Pulmonary artery endothelial cell (primary cell): ENCODE measurements at regions not wholly inside any gene's neighbourhood (a gene's known extent, or its start where the extent isn't known, plus 50 kb on each side); places are given as distances from the start of the nearest gene placed in this dataset.

Source experiments
- DNase-seq: peaks from one replicate; pipeline ENCODE4 v3.0.0-alpha.2; 2011; ENCODE audit warnings: low read depth, low spot score

- DNase-seq: no peak
Observed at GRCh38 chr15:96732704-96733103, 402.2 kb downstream of the NR2F2 start.

DNA sequence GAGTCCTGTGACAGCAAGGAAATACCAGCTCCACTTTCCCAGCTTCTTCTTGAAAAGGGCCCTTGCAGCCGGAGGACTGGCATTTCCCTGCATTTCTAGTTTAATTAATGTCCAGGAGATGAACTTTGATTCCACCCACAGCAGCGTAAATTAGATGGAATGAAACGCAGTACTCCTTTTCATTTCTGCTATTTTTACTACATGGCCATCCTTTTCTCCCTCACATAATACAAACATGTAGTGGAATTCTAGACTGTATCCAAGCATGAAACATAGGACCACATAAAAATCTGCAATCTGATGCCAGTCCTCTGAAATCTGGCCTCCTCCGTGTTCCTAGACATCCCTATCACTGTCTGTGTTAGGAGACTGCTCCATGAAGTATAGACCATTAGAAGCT lies 403.2 kb downstream of the NR2F2 start:
- no peak for DNase-seq

- DNase-seq: no peak
Observed at GRCh38 chr15:96735632-96736240, 405.2 kb downstream of the NR2F2 start.

DNA sequence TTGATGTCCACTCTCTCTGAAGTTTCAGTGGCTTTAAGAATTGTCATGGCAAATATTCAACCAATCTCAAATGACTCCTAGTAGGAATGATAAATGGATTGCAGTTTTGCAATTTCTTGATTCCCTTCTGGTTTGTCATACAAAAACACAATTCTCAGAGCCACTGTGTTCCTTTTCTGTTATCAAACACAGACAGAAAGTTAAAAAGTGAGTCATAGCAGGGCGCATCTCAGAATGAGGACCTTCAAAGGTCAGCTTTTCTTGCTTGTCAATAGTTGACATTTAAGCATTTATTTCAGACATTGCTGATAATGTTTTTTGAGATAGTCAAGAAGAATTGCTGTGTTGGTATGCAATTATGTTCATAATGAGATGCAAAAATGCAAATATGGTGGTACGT lies 405.9 kb downstream of the NR2F2 start:
- no peak for DNase-seq

DNA sequence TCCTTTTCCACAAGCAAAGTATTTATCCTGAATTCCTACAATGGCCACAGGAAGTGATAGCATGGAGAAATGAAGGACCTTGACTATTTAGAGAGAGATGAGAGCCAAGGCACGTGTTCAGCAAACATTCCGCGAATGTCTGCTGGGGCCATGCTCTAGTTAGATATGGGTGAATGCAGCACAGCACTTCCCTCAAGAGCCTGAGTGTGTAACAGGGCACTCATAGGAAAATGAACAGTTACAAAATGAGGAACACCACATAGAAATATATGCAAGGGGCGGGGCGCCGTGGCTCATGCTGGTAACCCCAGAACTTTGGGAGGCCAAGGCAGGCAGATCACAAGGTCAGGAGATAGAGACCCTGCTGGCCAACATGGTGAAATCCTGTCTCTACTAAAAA lies 406.9 kb downstream of the NR2F2 start:
- no peak for DNase-seq

DNA sequence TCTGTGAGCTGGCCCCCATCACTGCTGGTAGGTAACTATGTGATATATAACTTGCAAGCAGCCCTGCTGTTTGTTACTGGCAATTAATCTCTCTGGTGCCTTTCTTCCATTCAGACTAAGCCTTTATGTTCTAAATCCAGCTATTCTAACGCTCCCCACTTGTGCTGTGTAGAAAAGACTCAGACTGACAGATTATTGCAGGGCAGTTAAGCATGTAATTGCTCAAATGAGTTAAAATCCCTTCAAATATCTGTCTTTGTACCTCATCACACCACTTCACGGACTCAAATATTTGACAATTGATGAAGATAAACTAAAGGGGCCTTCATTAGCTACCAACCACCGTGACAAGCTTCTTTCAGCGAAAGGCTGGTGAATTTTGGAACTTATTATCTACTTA lies 416.2 kb downstream of the NR2F2 start:
- DNase-seq: no peak

- DNase-seq: no peak
Observed at GRCh38 chr15:96747291-96747690, 416.8 kb downstream of the NR2F2 start.

DNA sequence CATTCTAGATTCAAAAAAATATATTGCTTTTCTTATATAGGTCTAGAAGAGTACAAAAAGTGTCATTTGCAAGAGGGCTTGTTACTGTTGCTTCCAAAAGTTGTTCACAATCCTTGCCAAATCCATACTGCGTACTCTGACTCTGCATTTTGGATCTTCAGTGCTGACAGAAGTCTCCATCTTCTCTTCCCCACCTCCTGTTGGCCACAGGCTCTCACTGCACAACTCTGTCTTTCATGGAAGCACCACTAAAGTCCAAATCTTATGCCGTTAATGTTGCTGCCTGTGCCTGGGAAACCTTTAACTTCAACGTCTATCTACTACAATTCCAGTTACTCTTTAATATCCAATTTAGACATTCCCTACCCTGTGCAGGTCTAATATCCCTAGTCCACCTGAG lies 419.9 kb downstream of the NR2F2 start:
- no peak for DNase-seq

DNA sequence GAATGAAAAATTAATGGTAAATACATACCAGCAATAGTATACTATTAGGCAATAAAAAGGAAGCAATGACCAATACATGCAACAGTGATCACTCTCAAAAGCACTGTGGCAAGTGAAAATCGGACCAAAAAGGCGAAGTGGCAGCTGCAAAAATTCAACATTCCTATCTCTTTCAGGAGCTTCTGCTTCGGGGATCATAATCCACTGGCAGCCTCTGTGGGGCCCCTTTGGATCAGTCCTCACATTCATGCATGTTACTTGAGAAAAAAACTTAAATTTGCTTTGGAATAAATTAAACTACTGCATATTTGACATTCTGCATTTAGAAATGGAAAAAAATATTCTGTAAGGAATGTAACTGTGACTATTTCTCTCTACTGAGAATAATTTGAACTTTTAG lies 425.6 kb downstream of the NR2F2 start:
- no peak for DNase-seq

GRCh38 chr15:96756656-96757055 lies 426.2 kb downstream of the NR2F2 start:
- no peak for DNase-seq

DNA sequence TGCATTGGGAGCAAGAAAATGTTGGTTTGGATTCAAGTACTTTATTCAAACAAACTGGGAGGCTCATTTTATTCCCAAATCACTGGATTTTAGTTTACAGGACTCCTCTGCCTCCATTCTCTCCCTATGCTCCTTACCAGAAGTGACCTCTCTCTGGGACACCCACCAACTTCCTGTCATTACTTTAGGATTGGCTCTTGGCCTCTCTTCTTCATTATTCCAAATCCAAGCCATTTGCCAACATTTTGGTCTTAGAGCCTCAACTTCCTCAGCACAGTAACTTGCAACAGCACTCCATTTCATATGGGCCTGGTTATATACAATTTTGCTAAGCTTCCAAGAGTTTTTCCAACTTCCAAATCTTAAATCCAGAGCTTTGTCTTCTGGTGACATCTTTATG lies 432.1 kb downstream of the NR2F2 start:
- no peak for DNase-seq

- DNase-seq: no peak
Observed at GRCh38 chr15:96764501-96764900, 434.0 kb downstream of the NR2F2 start.

DNA sequence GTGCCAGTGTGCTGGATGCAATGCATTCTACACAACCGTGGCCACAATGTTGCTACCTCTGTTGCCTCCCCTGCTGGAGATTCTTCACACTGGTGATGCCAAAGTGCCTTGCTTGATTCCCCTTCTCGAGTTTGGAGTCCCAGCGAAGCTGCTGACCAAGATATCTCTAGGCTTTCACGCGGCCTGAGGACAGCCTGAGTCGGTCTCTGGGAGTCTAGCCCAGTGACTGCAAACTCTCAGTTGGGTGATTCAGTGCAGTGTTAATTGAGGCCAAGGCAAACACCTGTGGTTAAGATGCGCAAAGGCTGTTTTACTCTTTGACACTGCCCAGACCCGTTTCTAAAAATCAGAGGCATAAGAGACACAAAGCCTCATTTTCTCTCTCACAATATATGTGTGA lies 434.4 kb downstream of the NR2F2 start:
- no peak for DNase-seq

DNA sequence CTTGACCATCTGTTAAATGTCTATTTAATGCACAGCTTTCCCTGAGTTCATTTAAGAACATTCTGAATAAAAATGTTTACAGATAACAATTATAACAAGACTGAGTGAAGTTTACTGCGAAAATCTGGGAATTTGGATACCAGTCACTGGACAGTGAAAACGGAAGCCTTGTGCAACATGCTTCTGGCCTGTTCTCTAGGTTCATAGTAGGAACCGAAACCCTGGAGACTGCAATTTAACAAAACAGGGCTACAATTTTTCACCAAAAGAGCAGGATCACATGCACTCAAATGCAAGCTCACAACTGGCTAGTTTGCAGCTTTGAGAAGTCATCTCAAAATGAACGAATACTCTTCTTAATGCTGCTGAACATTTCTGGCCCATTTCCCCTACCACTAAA lies 435.9 kb downstream of the NR2F2 start:
- DNase-seq: no peak

DNA sequence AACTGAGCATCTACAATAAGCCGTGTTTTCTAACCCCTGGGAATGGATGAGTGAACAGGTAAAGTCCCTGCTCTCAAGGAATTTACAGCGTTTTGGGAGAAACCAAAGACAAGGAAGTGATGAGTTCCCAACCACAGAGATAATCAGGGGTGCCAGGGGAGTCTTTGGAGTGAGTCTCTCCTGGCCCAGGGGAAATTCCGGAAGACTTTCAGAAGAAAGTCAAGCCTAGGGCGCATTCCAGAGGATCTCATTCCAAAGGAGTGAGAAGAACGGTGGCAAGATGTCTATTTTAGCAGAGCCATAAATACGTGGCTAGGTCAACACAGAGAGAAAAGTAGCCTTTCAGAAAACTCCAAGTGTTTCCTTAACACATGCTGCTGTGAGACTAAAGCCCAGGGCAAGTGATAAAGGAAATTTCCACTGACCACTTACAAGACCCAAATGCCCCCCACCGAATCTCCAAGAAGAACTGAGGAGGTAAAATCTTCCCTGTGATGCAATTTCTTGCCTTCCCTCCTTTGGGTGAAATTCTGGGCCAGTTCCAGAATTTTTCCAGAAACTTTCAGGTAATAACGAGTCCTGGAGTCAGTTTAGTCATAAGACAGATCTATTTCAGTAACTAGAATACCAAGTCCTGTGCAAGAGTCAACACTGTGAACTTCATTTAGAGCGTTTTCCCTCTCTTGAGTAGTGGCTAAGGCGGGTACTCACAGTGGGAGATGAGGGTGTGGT lies 437.4 kb downstream of the NR2F2 start:
- DNase-seq: no peak

GRCh38 chr15:96768435-96768789 lies 437.9 kb downstream of the NR2F2 start:
- no peak for DNase-seq

DNA sequence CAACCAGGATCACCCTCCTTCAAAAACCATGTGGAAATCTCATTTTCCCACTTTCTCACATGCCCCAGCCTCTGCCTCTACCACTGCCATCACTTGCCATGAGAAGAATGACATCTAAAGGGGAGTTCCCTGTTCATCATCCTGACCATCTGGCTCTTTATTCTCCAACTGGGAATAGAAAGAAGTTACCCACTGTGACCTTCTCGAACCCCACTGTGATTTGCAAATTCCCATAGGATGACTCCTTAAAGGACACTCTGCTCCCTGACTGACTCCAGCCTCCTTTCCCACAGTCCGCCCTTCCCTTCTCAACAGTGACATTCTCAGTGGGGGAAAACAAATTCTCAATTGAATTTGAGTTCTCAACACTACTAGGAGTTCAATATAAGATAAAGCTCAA lies 440.5 kb downstream of the NR2F2 start:
- no peak for DNase-seq

GRCh38 chr15:96774216-96774615 lies 443.7 kb downstream of the NR2F2 start:
- no peak for DNase-seq

- no peak for DNase-seq
Observed at GRCh38 chr15:96783746-96784145, 453.2 kb downstream of the NR2F2 start.

DNA sequence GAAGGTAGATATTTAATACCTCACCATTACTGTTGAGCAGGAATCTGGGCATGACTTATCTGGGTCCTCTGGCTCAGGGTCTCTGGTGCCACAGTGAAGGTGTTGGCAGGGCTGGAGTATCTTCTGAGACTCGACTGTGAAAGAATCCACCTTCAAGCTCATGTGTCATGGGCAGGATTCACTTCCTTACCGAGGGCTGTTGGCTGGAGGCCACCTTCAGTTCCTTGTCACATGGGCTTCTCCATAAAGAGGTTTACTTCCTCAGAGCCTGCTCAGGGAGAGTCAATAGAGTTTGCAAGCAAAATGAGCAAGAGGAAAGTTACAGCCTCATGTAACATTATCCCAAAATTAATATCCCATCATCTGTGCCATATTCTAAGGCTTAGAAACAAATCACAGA lies 459.5 kb downstream of the NR2F2 start:
- DNase-seq: no peak

DNA sequence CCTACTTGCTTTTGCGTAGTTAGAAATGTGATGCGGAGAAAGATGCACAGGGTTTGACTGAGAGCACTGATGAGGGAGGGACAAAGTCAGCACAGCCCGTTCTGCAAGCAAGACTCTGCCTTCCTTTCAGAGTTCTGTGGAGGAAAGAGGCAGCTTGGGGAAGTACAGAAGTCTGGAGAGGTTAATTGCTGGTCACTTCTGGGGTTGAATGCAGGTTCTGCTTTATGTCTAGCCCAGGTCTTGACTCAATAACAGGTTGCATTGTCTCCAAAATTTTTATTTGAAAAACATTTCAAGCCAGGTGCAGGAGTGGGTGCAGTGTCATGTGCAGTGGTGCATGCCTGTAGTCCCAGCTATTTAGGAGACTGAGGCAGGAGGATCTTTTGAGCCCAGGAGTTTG lies 461.7 kb downstream of the NR2F2 start:
- no peak for DNase-seq

GRCh38 chr15:96796841-96797240 lies 466.3 kb downstream of the NR2F2 start:
- no peak for DNase-seq

DNA sequence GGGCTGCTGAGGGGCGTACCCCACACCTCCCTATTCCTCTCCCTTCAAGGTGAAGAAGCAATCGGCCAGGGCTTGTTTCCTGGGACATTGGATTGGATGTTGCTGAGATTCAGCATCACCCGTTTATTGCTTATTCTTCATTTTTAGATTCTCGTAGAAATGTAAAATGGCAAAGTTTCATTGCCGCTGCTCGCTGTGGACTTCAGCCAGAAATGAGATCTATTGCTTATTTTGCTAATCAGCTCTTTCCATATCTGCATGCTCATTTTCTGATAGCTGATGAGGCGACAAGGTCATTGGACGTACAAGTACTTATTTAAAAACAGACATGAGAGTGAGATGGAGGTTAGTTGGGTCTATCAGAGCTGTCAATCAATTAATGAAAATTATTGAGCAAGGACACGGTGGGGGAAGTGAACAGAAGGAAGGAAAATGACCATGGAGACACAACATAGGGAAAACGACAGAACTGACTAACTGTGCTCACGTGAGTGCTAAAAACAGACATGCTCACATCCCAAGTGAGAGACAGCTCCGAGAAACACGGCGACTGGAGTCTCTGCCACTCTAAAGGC lies 471.2 kb downstream of the NR2F2 start:
- no peak for DNase-seq
